DND-41 (cell line): ENCODE measurements at regions not wholly inside any gene's neighbourhood (a gene's known extent, or its start where the extent isn't known, plus 50 kb on each side); places are given as distances from the start of the nearest gene placed in this dataset.

Experiments used
- ATAC-seq: fragments of 200-7000 bp; cut with Tn5 transposase; 3 replicates; pipeline ENCODE4 v1.9.1; 2021; ENCODE audit warnings: low read depth; ENCODE audit not compliant: insufficient read depth
- DNase-seq: peaks from one replicate; pipeline ENCODE4 v3.0.0-alpha.2; 2020
- H2AFZ ChIP-seq: 2 replicates; pipeline ENCODE4 v1.6.0; 2012; ENCODE audit warnings: low read depth, low read length
- H3K27ac ChIP-seq: 2 replicates; pipeline ENCODE4 v1.5.1; 2012; ENCODE audit warnings: low read length, inconsistent platforms
- H3K27me3 ChIP-seq: fragments of 200-600 bp; sonication (generic); 2 replicates; pipeline ENCODE4 v1.6.0; 2012; ENCODE audit warnings: low read length, mild to moderate bottlenecking, inconsistent platforms; ENCODE audit not compliant: insufficient read depth, poor library complexity
- H3K36me3 ChIP-seq: 2 replicates; pipeline ENCODE4 v1.5.1; 2012; ENCODE audit warnings: low read length, inconsistent platforms; ENCODE audit not compliant: insufficient read depth
- H3K4me1 ChIP-seq: 2 replicates; pipeline ENCODE4 v1.5.1; 2012; ENCODE audit warnings: mild to moderate bottlenecking, low read length; ENCODE audit not compliant: insufficient read depth
- H3K4me2 ChIP-seq: 2 replicates; pipeline ENCODE4 v1.6.0; 2012; ENCODE audit warnings: mild to moderate bottlenecking, moderate library complexity, low read length, inconsistent platforms; ENCODE audit not compliant: insufficient read depth
- H3K4me3 ChIP-seq, 2 experiments: fragments of 200-600 bp in 1 of 2; shearing (Covaris generic) in 1 of 2; 2 replicates each; pipeline ENCODE4 v1.5.1; 2012 to 2016; ENCODE audit warnings: inconsistent platforms in 2 of 2, low read length in 2 of 2, mild to moderate bottlenecking in 2 of 2, low read depth in 1 of 2, moderate library complexity in 1 of 2
- H3K79me2 ChIP-seq: 2 replicates; pipeline ENCODE4 v1.6.0; 2012; ENCODE audit warnings: low read length, inconsistent platforms; ENCODE audit not compliant: insufficient read depth
- H3K9ac ChIP-seq: 2 replicates; pipeline ENCODE4 v1.6.0; 2012; ENCODE audit warnings: low read depth, mild to moderate bottlenecking, inconsistent platforms, low read length, moderate library complexity
- H3K9me3 ChIP-seq: 2 replicates; pipeline ENCODE4 v1.5.1; 2012; ENCODE audit warnings: low read length, moderate library complexity, mild to moderate bottlenecking, inconsistent platforms; ENCODE audit not compliant: insufficient read depth, severe bottlenecking
- H4K20me1 ChIP-seq: 2 replicates; pipeline ENCODE4 v1.6.0; 2012; ENCODE audit warnings: low read length; ENCODE audit not compliant: insufficient read depth
- CTCF ChIP-seq: IDR thresholded peaks from 2 replicates; pipeline ENCODE4 v1.5.1; 2012; ENCODE audit warnings: borderline replicate concordance, low read length, moderate library complexity, mild to moderate bottlenecking; ENCODE audit not compliant: poor library complexity, severe bottlenecking; ENCODE audit errors: extremely low read depth
- EZH2 ChIP-seq: IDR thresholded peaks from 3 replicates; pipeline ENCODE4 v1.6.1; 2012; ENCODE audit warnings: borderline replicate concordance, low read depth, mild to moderate bottlenecking, moderate library complexity, low read length, inconsistent platforms; ENCODE audit not compliant: severe bottlenecking

- no peaks in the 10 kb centered on the region for H3K79me2 ChIP-seq
- H2AFZ ChIP-seq: no peak overlapping the region
- ATAC-seq (no peak), DNase-seq (no peak)
- H3K9me3 ChIP-seq: no peaks in the 10 kb centered on the region
- H3K27me3 ChIP-seq: no peaks in the 10 kb centered on the region
- no peak for TF ChIP-seq CTCF
- TF ChIP-seq EZH2: no peak
- no peak overlapping the region for H3K4me2 ChIP-seq
- H3K27ac ChIP-seq: no peak overlapping the region
- no peaks in the 10 kb centered on the region for H4K20me1 ChIP-seq
- no peaks in the 10 kb centered on the region for H3K36me3 ChIP-seq
- no peak overlapping the region for H3K4me3 ChIP-seq
- no peaks in the 10 kb centered on the region for H3K4me1 ChIP-seq
- no peak overlapping the region for H3K9ac ChIP-seq
These were observed 76.0 kb upstream of the DPYD start for GRCh38 chr1:97996880-97997279.

GRCh38 chr1:97989094-97989680, 68.4 kb upstream of the DPYD start:
- no peak for ATAC-seq
- Histone ChIP-seq H3K9me3 (no peaks in the 10 kb centered on the region), H3K79me2 (no peaks in the 10 kb centered on the region), H3K4me1 (peaks cover 10% of the 10 kb centered on the region), H3K9ac (no peak overlapping the region), H3K36me3 (no peaks in the 10 kb centered on the region), H3K4me3 (no peak overlapping the region), H2AFZ (no peak overlapping the region), H3K27me3 (no peaks in the 10 kb centered on the region), H3K27ac (no peak overlapping the region), H3K4me2 (no peak overlapping the region), H4K20me1 (no peaks in the 10 kb centered on the region)
- DNase-seq: no peak
- TF ChIP-seq EZH2 (no peak), CTCF (no peak)

- Histone ChIP-seq H3K27ac (peak overlapping the region; percentile 30; the same call in 1 of the 2 replicates), H3K4me2 (no peak overlapping the region), H3K9me3 (no peaks in the 10 kb centered on the region), H2AFZ (0 out of 2 replicates have a peak overlapping the region, but pooled peaks have one; percentile 20), H4K20me1 (no peaks in the 10 kb centered on the region), H3K79me2 (no peaks in the 10 kb centered on the region), H3K9ac (no peak overlapping the region), H3K4me1 (peaks cover 10% of the 10 kb centered on the region), H3K36me3 (no peaks in the 10 kb centered on the region), H3K4me3 (no peak overlapping the region), H3K27me3 (no peaks in the 10 kb centered on the region)
- ATAC-seq (peak; percentile 57; the same call in 2 of the 3 replicates), DNase-seq (no peak)
- no peak for TF ChIP-seq CTCF
These were observed 65.5 kb upstream of the DPYD start for GRCh38 chr1:97986041-97987005.
